ENCODE measurements at regions not wholly inside any gene's neighbourhood (a gene's known extent, or its start where the extent isn't known, plus 50 kb on each side); places are given as distances from the start of the nearest gene placed in this dataset.

GRCh38 chr18:2171840-2172625 is 399.3 kb downstream of the METTL4 start:
- Mint-ChIP-seq H3K36me3 (ENCODE audit: insufficient read depth in 2 of 2) (no peaks in the 10 kb centered on the region), H3K4me3 (no peak overlapping the region), H3K27me3 (ENCODE audit: low read depth) (no peaks in the 10 kb centered on the region), H3K9me3 (no peaks in the 10 kb centered on the region), H3K27ac (no peak overlapping the region), H3K4me1 (ENCODE audit: low read depth) (no peaks in the 10 kb centered on the region)
- ATAC-seq (replicated peaks in 1 of 2) (no peak), DNase-seq (no peak)

DNA sequence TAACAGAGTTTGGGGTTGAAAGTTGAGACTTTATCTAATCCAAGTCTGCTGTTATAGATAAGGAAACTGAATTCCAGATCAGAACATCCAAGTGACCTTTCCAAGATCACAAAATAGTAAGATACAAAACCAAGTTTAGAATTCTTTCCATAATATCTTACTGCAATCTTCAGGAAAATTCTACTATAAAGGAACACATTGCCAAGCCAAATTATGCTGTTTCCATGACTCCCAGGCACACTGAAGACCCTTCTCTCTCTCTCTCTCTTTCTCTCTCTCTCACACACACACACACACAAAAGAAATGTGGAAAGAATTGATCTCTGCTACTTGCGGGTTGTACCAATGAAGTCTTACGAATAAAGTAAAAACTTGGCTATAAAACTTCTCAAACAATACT is 398.4 kb downstream of the METTL4 start:
- DNase-seq (no peak), ATAC-seq (replicated peaks in 1 of 2) (no peak)
- Mint-ChIP-seq H3K9me3 (no peaks in the 10 kb centered on the region), H3K4me1 (ENCODE audit: low read depth) (no peaks in the 10 kb centered on the region), H3K36me3 (ENCODE audit: insufficient read depth in 2 of 2) (no peaks in the 10 kb centered on the region), H3K27me3 (ENCODE audit: low read depth) (no peaks in the 10 kb centered on the region), H3K4me3 (no peak overlapping the region), H3K27ac (no peak overlapping the region)

DNA sequence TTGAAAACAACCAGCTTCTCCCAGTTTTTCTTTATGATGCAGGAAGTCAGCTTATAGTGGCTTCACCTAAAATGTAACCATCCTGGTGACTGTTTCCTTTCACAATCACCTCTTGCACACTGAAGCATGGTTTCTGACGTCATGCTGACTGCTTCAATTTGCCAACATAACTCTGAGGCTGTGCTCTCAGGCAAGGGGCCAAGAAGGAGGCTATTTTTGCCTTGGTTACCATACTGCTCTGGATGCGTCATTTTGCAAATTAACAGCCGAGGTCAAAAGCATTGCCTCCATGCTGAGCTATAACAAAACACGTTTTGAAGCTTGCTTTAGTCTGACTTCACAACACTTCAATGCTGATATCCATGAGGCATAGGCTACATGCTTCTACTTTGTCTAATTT is 397.8 kb downstream of the METTL4 start:
- no peak for ATAC-seq (replicated peaks in 1 of 2)
- Mint-ChIP-seq H3K27me3 (ENCODE audit: low read depth) (no peaks in the 10 kb centered on the region), H3K4me3 (no peak overlapping the region), H3K36me3 (ENCODE audit: insufficient read depth in 2 of 2) (no peaks in the 10 kb centered on the region), H3K4me1 (ENCODE audit: low read depth) (no peaks in the 10 kb centered on the region), H3K27ac (no peak overlapping the region), H3K9me3 (no peaks in the 10 kb centered on the region)
- no peak for DNase-seq

DNA sequence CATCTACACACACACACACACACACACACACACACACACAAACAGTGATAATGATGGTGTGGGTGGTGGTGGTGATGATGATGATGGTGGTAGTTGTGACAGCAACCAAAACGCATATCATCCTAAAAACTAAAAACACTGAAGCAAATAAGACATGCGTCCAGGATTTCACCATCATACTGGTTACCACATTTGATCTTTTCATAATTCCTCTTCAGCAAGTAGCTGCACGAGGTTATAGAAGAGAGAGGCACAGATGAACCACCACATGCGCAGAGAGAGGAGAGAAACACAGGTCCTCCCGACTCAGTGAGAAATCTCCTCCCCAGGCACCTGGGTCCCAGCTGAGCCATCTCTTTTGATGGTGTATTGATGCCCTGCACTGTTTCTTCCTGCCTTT is 393.3 kb downstream of the METTL4 start:
- no peak for ATAC-seq (replicated peaks in 1 of 2)
- Mint-ChIP-seq H3K27ac (no peak overlapping the region), H3K4me3 (no peak overlapping the region)

DNA sequence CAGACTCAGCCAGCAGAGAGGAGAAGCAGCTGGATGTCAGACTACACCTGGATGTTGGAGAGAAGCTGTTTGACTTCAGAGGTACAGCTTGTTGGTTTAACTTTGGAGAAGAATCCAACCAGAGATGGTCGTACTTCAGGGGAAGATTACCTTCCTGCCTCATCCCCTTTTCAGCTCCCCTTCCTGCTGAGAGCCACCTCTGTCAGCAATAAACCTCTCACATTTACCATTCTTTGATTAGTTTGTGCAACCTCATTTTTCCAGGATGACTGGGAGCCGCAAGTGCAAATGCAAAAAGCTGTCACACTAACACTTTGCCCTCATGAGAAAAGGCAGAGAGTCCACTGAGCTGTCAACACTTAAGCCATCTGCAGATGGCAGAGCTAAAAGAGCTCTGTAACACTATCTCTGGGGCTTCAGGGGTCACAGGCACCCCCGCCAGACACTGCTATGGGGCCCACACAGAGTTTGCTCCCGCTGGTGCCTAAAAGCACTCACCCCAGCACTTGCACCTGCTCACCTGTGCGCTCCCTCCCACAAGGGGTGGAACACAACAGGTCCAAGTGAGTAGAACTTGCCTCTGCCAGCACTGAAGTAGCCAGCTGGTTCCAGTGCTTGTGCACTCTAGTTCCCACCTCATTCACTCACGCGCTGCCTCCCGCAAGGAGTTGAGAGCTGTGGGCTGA is 391.7 kb downstream of the METTL4 start:
- H3K36me3 Mint-ChIP-seq (ENCODE audit: insufficient read depth in 2 of 2): no peaks in the 10 kb centered on the region
- H3K27me3 Mint-ChIP-seq (ENCODE audit: low read depth): no peaks in the 10 kb centered on the region
- DNase-seq (no peak), ATAC-seq (replicated peaks in 1 of 2) (no peak)
- no peak overlapping the region for H3K27ac Mint-ChIP-seq
- H3K4me3 Mint-ChIP-seq: no peak overlapping the region
- H3K9me3 Mint-ChIP-seq: no peaks in the 10 kb centered on the region
- no peaks in the 10 kb centered on the region for H3K4me1 Mint-ChIP-seq (ENCODE audit: low read depth)

More for the DNA sequence above, 393.3 kb downstream of the METTL4 start:
- Mint-ChIP-seq H3K27me3 (ENCODE audit: low read depth) (no peaks in the 10 kb centered on the region), H3K4me1 (ENCODE audit: low read depth) (no peaks in the 10 kb centered on the region), H3K36me3 (ENCODE audit: insufficient read depth in 2 of 2) (no peaks in the 10 kb centered on the region), H3K9me3 (no peaks in the 10 kb centered on the region)
- no peak for DNase-seq

DNA sequence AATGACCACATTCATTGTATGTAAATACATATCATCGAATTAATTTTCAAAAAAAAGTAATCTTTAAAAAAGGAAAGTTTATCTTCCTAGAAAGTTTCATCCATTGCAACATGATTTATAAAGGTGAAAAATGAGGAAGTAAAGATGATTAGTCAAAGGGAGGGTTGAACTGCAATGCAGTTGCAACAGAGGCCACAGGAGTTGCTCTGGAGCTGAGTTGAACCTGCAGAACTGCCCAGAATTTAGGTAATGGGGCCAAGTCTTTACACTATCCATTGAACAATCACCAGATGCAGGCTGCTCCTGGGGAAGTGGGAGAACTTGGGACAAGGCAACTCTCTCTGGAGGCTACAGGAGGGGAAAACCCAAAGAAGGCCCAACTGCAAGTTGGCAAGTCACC is 390.7 kb downstream of the METTL4 start:
- Mint-ChIP-seq H3K4me3 (no peak overlapping the region), H3K27ac (no peak overlapping the region), H3K27me3 (ENCODE audit: low read depth) (no peaks in the 10 kb centered on the region), H3K9me3 (no peaks in the 10 kb centered on the region), H3K4me1 (ENCODE audit: low read depth) (no peaks in the 10 kb centered on the region), H3K36me3 (ENCODE audit: insufficient read depth in 2 of 2) (no peaks in the 10 kb centered on the region)
- no peak for ATAC-seq (replicated peaks in 1 of 2)
- no peak for DNase-seq

DNA sequence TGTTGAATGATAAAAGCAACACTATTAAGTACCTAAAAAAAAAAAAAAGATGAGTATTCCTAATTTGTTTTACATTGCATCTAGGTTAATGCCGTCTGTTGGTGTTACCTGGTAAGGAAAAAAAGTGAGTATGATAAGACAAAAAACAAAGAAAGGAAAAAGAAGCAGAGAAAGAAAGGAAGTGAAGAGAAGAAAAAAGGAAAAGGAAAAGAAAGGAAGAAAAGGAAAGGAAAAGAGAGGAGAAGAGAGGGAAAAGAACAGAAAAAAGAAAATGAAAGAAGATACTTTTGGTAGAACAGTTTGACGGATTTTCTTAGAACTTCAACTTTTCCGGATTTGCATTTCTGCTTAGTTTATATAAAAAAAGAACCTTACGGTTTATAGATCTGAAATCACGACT is 387.9 kb downstream of the METTL4 start:
- ATAC-seq (replicated peaks in 1 of 2) (no peak), DNase-seq (no peak)
- no peaks in the 10 kb centered on the region for H3K9me3 Mint-ChIP-seq
- H3K36me3 Mint-ChIP-seq (ENCODE audit: insufficient read depth in 2 of 2): no peaks in the 10 kb centered on the region
- no peak overlapping the region for H3K4me3 Mint-ChIP-seq
- H3K27ac Mint-ChIP-seq: no peak overlapping the region
- H3K27me3 Mint-ChIP-seq (ENCODE audit: low read depth): no peaks in the 10 kb centered on the region
- no peaks in the 10 kb centered on the region for H3K4me1 Mint-ChIP-seq (ENCODE audit: low read depth)

DNA sequence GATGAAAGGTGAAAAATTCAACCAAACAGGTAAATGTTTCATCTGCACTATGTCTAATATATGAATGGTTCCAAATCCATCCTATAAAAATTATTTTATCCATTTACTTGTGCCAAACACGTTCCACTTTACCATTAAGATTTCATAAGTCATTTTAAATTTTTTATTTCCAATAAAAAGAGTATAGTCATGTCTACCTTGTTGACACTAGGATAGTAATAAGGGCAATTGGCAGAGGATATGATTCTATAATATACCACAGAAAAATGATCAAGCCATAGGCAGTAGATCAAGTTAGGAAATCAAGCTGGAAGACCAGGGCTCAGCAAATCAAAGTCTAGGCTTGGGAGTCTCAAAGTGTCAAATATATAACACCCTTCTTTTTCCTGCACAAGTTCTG is 384.3 kb downstream of the METTL4 start:
- Mint-ChIP-seq H3K27ac (no peak overlapping the region), H3K9me3 (no peaks in the 10 kb centered on the region), H3K36me3 (ENCODE audit: insufficient read depth in 2 of 2) (no peaks in the 10 kb centered on the region), H3K4me3 (no peak overlapping the region), H3K4me1 (ENCODE audit: low read depth) (no peaks in the 10 kb centered on the region), H3K27me3 (ENCODE audit: low read depth) (no peaks in the 10 kb centered on the region)
- ATAC-seq (replicated peaks in 1 of 2) (no peak), DNase-seq (no peak)

DNA sequence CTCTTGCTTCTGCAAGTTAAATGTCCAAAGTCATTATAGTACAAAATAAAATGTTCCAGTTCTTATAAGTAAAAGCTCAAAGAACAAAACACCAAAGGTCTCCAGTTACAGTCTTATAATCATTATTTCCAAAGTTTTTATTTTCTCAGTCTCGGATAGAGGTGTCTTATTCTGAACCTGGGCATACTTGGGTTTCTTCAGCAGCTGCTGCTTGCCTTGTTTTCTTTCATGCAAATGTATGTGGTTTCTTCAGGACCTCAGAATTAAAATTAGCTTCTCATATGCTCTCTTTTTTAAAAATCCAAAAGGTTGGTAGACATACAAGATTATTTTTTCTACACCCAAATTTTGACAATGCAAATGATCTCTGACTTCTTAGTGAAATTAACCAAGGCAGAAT is 383.0 kb downstream of the METTL4 start:
- no peak for DNase-seq
- Mint-ChIP-seq H3K36me3 (ENCODE audit: insufficient read depth in 2 of 2) (no peaks in the 10 kb centered on the region), H3K4me1 (ENCODE audit: low read depth) (no peaks in the 10 kb centered on the region), H3K9me3 (peaks cover 0 to 3% of the 10 kb centered on the region in 2 donors), H3K4me3 (no peak overlapping the region), H3K27me3 (ENCODE audit: low read depth) (no peaks in the 10 kb centered on the region), H3K27ac (no peak overlapping the region)
- no peak for ATAC-seq (replicated peaks in 1 of 2)

- Mint-ChIP-seq H3K27me3 (ENCODE audit: low read depth) (no peaks in the 10 kb centered on the region), H3K9me3 (peaks cover 0 to 3% of the 10 kb centered on the region in 2 donors), H3K4me1 (ENCODE audit: low read depth) (no peaks in the 10 kb centered on the region), H3K27ac (no peak overlapping the region), H3K36me3 (ENCODE audit: insufficient read depth in 2 of 2) (no peaks in the 10 kb centered on the region), H3K4me3 (no peak overlapping the region)
- ATAC-seq (replicated peaks in 1 of 2) (no peak), DNase-seq (no peak)
These were observed 380.0 kb downstream of the METTL4 start for GRCh38 chr18:2191180-2191790.

DNA sequence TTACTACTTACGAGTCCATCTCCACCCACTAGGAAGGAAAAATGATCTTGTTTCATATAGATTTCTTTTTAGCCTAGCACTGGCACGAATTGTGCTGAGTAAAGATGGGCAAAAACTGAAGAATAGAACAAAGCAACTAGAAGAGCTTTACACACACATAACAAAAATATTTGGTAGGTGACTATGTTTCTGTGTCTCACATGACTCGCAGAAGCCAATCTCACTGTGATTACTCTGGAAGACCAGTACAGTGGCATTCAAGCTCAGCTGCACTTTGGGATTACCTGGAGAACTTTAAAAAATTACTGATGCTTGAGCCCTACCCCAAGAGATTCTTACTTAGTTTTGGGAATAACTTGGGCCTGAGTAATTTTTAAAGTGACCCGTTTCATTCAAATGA is 378.7 kb downstream of the METTL4 start:
- Mint-ChIP-seq H3K36me3 (ENCODE audit: insufficient read depth in 2 of 2) (no peaks in the 10 kb centered on the region), H3K4me3 (no peak overlapping the region), H3K4me1 (ENCODE audit: low read depth) (no peaks in the 10 kb centered on the region), H3K27ac (no peak overlapping the region), H3K27me3 (ENCODE audit: low read depth) (no peaks in the 10 kb centered on the region), H3K9me3 (peaks cover 0 to 3% of the 10 kb centered on the region in 2 donors)
- ATAC-seq (replicated peaks in 1 of 2): no peak
- DNase-seq: no peak

DNA sequence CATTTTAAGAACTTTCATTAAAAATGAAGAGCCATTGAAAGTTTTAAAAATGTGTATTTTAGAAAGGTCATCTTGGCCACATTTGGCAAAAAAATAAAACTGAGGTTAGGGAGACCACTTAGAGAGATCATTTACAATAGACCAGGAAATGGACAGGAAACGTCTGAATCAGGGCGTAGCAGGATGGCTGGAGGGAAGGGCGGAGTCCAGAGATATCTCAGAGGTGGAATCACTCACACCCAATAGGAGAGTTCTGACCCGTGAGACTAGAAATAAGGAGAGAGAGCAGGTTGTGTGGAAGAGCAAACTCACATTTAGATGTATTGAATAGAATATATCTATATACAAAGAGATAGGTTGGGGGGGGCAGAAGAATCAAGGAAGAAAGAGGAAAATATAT is 373.4 kb downstream of the METTL4 start:
- Mint-ChIP-seq H3K9me3 (peaks cover 1 to 2% of the 10 kb centered on the region in 2 donors), H3K27ac (no peak overlapping the region), H3K4me3 (no peak overlapping the region), H3K36me3 (ENCODE audit: insufficient read depth in 2 of 2) (no peaks in the 10 kb centered on the region), H3K27me3 (ENCODE audit: low read depth) (peaks cover 10% of the 10 kb centered on the region), H3K4me1 (ENCODE audit: low read depth) (no peaks in the 10 kb centered on the region)
- ATAC-seq (replicated peaks in 1 of 2): no peak
- no peak for DNase-seq

GRCh38 chr18:2199060-2199459 is 372.2 kb downstream of the METTL4 start:
- peaks cover 0 to 2% of the 10 kb centered on the region in 2 donors for H3K9me3 Mint-ChIP-seq
- ATAC-seq (replicated peaks in 1 of 2) (no peak), DNase-seq (no peak)
- no peaks in the 10 kb centered on the region for H3K36me3 Mint-ChIP-seq (ENCODE audit: insufficient read depth in 2 of 2)
- H3K4me3 Mint-ChIP-seq: no peak overlapping the region
- no peak overlapping the region for H3K27ac Mint-ChIP-seq
- peaks cover 10% of the 10 kb centered on the region for H3K27me3 Mint-ChIP-seq (ENCODE audit: low read depth)
- H3K4me1 Mint-ChIP-seq (ENCODE audit: low read depth): no peaks in the 10 kb centered on the region
